ENCODE measurements at regions not wholly inside any gene's neighbourhood (a gene's known extent, or its start where the extent isn't known, plus 50 kb on each side); places are given as distances from the start of the nearest gene placed in this dataset.

DNA sequence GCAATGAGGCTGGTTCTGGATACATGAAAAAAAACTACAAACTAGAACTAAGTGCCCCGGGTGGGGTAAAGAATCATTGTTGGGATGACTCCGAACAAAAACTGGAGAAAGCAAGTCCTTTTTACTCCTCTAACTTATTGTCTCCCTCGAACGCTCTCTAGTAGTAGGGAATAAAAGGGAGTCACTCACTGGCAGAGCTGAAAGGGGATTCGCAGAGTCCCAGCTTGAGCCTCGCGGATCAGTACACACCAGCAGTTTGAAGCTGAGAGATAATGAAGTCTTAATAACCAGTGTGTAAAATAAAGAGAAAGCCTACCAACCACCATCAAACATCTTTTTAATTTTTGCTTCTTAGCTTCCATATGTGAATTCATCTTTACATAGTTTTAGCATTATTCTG, 521.9 kb upstream of the ARX start:
- TF ChIP-seq, protein P1, sequence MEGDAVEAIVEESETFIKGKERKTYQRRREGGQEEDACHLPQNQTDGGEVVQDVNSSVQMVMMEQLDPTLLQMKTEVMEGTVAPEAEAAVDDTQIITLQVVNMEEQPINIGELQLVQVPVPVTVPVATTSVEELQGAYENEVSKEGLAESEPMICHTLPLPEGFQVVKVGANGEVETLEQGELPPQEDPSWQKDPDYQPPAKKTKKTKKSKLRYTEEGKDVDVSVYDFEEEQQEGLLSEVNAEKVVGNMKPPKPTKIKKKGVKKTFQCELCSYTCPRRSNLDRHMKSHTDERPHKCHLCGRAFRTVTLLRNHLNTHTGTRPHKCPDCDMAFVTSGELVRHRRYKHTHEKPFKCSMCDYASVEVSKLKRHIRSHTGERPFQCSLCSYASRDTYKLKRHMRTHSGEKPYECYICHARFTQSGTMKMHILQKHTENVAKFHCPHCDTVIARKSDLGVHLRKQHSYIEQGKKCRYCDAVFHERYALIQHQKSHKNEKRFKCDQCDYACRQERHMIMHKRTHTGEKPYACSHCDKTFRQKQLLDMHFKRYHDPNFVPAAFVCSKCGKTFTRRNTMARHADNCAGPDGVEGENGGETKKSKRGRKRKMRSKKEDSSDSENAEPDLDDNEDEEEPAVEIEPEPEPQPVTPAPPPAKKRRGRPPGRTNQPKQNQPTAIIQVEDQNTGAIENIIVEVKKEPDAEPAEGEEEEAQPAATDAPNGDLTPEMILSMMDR (conservative IDR thresholded peaks at IDR 0.05; ENCODE audit: low read length): no peak
- no peak for TF ChIP-seq EZH2phosphoT487 (IDR thresholded peaks at IDR 0.05; ENCODE audit: borderline replicate concordance, low read depth, low read length)
